H1 (cell line): ENCODE measurements at regions not wholly inside any gene's neighbourhood (a gene's known extent, or its start where the extent isn't known, plus 50 kb on each side); places are given as distances from the start of the nearest gene placed in this dataset.

Experiments
- CTCF ChIA-PET: fragments of 300-600 bp; sonication (Branson Sonifier 250); formaldehyde crosslinking; loops from one replicate; lab custom pipeline; 2021; ENCODE audit not compliant: partially characterized antibody; lab: Charles Lee
- POLR2A ChIA-PET: fragments of 300-600 bp; sonication (Branson Sonifier 250); formaldehyde crosslinking; loops from one replicate; lab custom pipeline; 2021; ENCODE audit warnings: inconsistent platforms; ENCODE audit not compliant: partially characterized antibody; lab: Charles Lee
- DNase-seq, 2 experiments: peaks; one replicate each; pipeline versions ENCODE4 v3.0.0 to v3.0.0-alpha.2; 2010 to 2022; ENCODE audit warnings: low spot score in 2 of 2, low read depth in 1 of 2, mixed read lengths in 1 of 2
- FAIRE-seq: peaks from 2 replicates; lab custom pipeline; 2011; peaks lifted over from hg19 to GRCh38; lab: Jason Lieb, UNC
- H2AFZ ChIP-seq: 2 replicates; pipeline ENCODE4 v1.8.1; 2012; ENCODE audit warnings: low read length, inconsistent platforms
- H2AK5ac ChIP-seq: 2 replicates; pipeline ENCODE4 v1.6.1; 2013; ENCODE audit warnings: low read depth, low read length
- H2BK120ac ChIP-seq: replicated peaks from 2 replicates; pipeline ENCODE3; 2013; ENCODE audit warnings: low read depth, low read length, inconsistent platforms
- H2BK12ac ChIP-seq: 2 replicates; pipeline ENCODE4 v1.6.1; 2013; ENCODE audit warnings: low read depth, low read length
- H2BK15ac ChIP-seq: 2 replicates; pipeline ENCODE4 v1.6.1; 2013; ENCODE audit warnings: low read length
- H2BK20ac ChIP-seq: 2 replicates; pipeline ENCODE4 v1.6.1; 2013; ENCODE audit warnings: low read length
- H2BK5ac ChIP-seq: 2 replicates; pipeline ENCODE4 v1.6.1; 2013; ENCODE audit warnings: low read depth, low read length
- H3K14ac ChIP-seq: 2 replicates; pipeline ENCODE4 v1.6.1; 2013; ENCODE audit warnings: inconsistent platforms; ENCODE audit not compliant: insufficient read length
- H3K18ac ChIP-seq: 2 replicates; pipeline ENCODE4 v1.6.1; 2013; ENCODE audit warnings: low read length; ENCODE audit errors: extremely low read depth
- H3K23ac ChIP-seq: 2 replicates; pipeline ENCODE4 v1.6.1; 2013; ENCODE audit warnings: inconsistent platforms; ENCODE audit not compliant: insufficient read length
- H3K23me2 ChIP-seq: 2 replicates; pipeline ENCODE4 v1.6.1; 2013; ENCODE audit warnings: low read depth, low read length
- H3K27ac ChIP-seq: 2 replicates; pipeline ENCODE4 v1.6.1; 2011; ENCODE audit warnings: low read depth, low read length, inconsistent platforms
- H3K27me3 ChIP-seq, 4 experiments: replicated peaks in 1 of 4; 1 replicate in 1 of 4; 2 replicates in 3 of 4; pipeline versions ENCODE4 v1.6.1 to v1.8.1; 2011 to 2013; ENCODE audit warnings: low read length in 3 of 4, mild to moderate bottlenecking in 3 of 4, inconsistent platforms in 2 of 4, mixed read lengths in 2 of 4, moderate library complexity in 1 of 4; ENCODE audit not compliant: control insufficient read depth in 3 of 4, insufficient read depth in 3 of 4; ENCODE audit errors: extremely low read depth in 1 of 4
- H3K36me3 ChIP-seq, 4 experiments: 2 replicates each; pipeline versions ENCODE4 v1.6.1 to v1.8.1; 2011 to 2013; ENCODE audit warnings: mild to moderate bottlenecking in 4 of 4, low read length in 3 of 4, moderate library complexity in 2 of 4, control low read depth in 1 of 4, inconsistent platforms in 1 of 4; ENCODE audit not compliant: insufficient read depth in 4 of 4, control insufficient read depth in 2 of 4
- H3K4ac ChIP-seq: replicated peaks from 2 replicates; pipeline ENCODE3; 2013; ENCODE audit warnings: low read length, low read depth, mixed read lengths, inconsistent platforms; ENCODE audit not compliant: insufficient read length
- H3K4me1 ChIP-seq, 4 experiments: replicated peaks in 1 of 4; 1 replicate in 1 of 4; 2 replicates in 3 of 4; pipeline versions ENCODE4 v1.6.1 to v1.8.1; 2011 to 2013; ENCODE audit warnings: low read length in 3 of 4, inconsistent platforms in 2 of 4, mixed read lengths in 1 of 4; ENCODE audit not compliant: insufficient read depth in 4 of 4, control insufficient read depth in 3 of 4
- H3K4me2 ChIP-seq, 2 experiments: 2 replicates each; pipeline versions ENCODE4 v1.6.1 to v1.8.1; 2011 to 2013; ENCODE audit warnings: low read depth in 2 of 2, low read length in 2 of 2, control low read depth in 1 of 2, inconsistent platforms in 1 of 2, mild to moderate bottlenecking in 1 of 2; ENCODE audit not compliant: insufficient read depth in 1 of 2
- H3K4me3 ChIP-seq, 4 experiments: fragments of 200-600, 300-600 bp in 1 of 4; sonication (generic), shearing (Covaris generic), sonication (Bioruptor Twin) in 1 of 4; 2 replicates each; pipeline versions ENCODE4 v1.5.1 to v1.8.1; 2011 to 2016; ENCODE audit warnings: low read length in 4 of 4, low read depth in 3 of 4, control low read depth in 2 of 4, inconsistent platforms in 2 of 4, mild to moderate bottlenecking in 2 of 4, mixed read lengths in 1 of 4, moderate library complexity in 1 of 4; ENCODE audit not compliant: insufficient read depth in 2 of 4; ENCODE audit errors: extremely low read depth in 1 of 4
- H3K56ac ChIP-seq: replicated peaks from 2 replicates; pipeline ENCODE3; 2013; ENCODE audit warnings: low read depth, mild to moderate bottlenecking, mixed read lengths, low read length, inconsistent platforms; ENCODE audit not compliant: insufficient read length
- H3K79me1 ChIP-seq: 2 replicates; pipeline ENCODE4 v1.6.1; 2013; ENCODE audit warnings: low read depth, low read length, control low read depth
- H3K79me2 ChIP-seq, 2 experiments: 2 replicates each; pipeline versions ENCODE4 v1.6.1 to v1.8.1; 2012 to 2013; ENCODE audit warnings: low read length in 2 of 2, mild to moderate bottlenecking in 2 of 2, inconsistent platforms in 1 of 2; ENCODE audit not compliant: insufficient read depth in 2 of 2, control insufficient read depth in 1 of 2
- H3K9ac ChIP-seq, 4 experiments: replicated peaks in 1 of 4; 1 replicate in 1 of 4; 2 replicates in 3 of 4; pipeline versions ENCODE4 v1.6.1 to v1.8.1; 2011 to 2013; ENCODE audit warnings: low read depth in 3 of 4, low read length in 3 of 4, control low read depth in 2 of 4, mild to moderate bottlenecking in 2 of 4, moderate library complexity in 2 of 4, inconsistent platforms in 1 of 4; ENCODE audit errors: extremely low read depth in 1 of 4
- H3K9me3 ChIP-seq, 2 experiments: 2 replicates each; pipeline versions ENCODE4 v1.6.1 to v1.8.1; 2012 to 2013; ENCODE audit warnings: mild to moderate bottlenecking in 2 of 2, moderate library complexity in 2 of 2, control low read depth in 1 of 2, inconsistent platforms in 1 of 2, low read depth in 1 of 2, low read length in 1 of 2, mixed read lengths in 1 of 2; ENCODE audit not compliant: insufficient read depth in 2 of 2
- H4K20me1 ChIP-seq, 2 experiments: replicated peaks in 1 of 2; 2 replicates each; pipeline versions ENCODE3 to v1.8.1; 2011 to 2013; ENCODE audit warnings: inconsistent platforms in 2 of 2, low read length in 2 of 2, mild to moderate bottlenecking in 1 of 2; ENCODE audit not compliant: insufficient read depth in 2 of 2, control insufficient read depth in 1 of 2
- H4K5ac ChIP-seq: 2 replicates; pipeline ENCODE4 v1.6.1; 2013; ENCODE audit warnings: low read length, low read depth, mixed read lengths, inconsistent platforms; ENCODE audit not compliant: insufficient read length
- H4K8ac ChIP-seq: 2 replicates; pipeline ENCODE4 v1.8.0; 2013; ENCODE audit warnings: mild to moderate bottlenecking, moderate library complexity, low read length, inconsistent platforms; ENCODE audit not compliant: insufficient read depth; ENCODE audit errors: extremely low read depth
- H4K91ac ChIP-seq: replicated peaks from 2 replicates; pipeline ENCODE3; 2013; ENCODE audit warnings: low read length, mixed read lengths, inconsistent platforms; ENCODE audit not compliant: insufficient read length
- CREB1 ChIP-seq: IDR thresholded peaks from 2 replicates; pipeline ENCODE4 v1.6.1; 2012; ENCODE audit warnings: inconsistent platforms
- GABPA ChIP-seq: IDR thresholded peaks from 2 replicates; pipeline ENCODE4 v1.6.1; 2011; ENCODE audit warnings: mild to moderate bottlenecking, low read length, moderate library complexity, borderline replicate concordance; ENCODE audit not compliant: insufficient read depth
- NANOG ChIP-seq: IDR thresholded peaks from 2 replicates; pipeline ENCODE4 v1.6.1; 2011; ENCODE audit warnings: low read length, low read depth, mild to moderate bottlenecking, inconsistent platforms; ENCODE audit not compliant: insufficient read depth, poor library complexity, severe bottlenecking
- RBBP5 ChIP-seq: IDR thresholded peaks from 2 replicates; pipeline ENCODE4 v1.7.1; 2012; ENCODE audit warnings: low read depth, mild to moderate bottlenecking, inconsistent platforms, low read length, moderate library complexity, borderline replicate concordance
- WGBS, 2 experiments: shearing (Covaris generic) in 1 of 2; methylation state at CpG; one replicate each; pipeline versions ENCODE4 v1.1.6 to v1.1.7; 2013 to 2015; ENCODE audit warnings: low lambda C conversion rate in 2 of 2, mixed read lengths in 2 of 2, inconsistent platforms in 1 of 2, low coverage in 1 of 2, missing lambda C conversion rate in 1 of 2; ENCODE audit not compliant: insufficient replicate concordance in 2 of 2, insufficient coverage in 1 of 2, insufficient read length in 1 of 2; ENCODE audit errors: extremely low coverage in 1 of 2, missing lambda C conversion rate in 1 of 2; 5-methylcytosine and 5-hydroxymethylcytosine counted together

DNA sequence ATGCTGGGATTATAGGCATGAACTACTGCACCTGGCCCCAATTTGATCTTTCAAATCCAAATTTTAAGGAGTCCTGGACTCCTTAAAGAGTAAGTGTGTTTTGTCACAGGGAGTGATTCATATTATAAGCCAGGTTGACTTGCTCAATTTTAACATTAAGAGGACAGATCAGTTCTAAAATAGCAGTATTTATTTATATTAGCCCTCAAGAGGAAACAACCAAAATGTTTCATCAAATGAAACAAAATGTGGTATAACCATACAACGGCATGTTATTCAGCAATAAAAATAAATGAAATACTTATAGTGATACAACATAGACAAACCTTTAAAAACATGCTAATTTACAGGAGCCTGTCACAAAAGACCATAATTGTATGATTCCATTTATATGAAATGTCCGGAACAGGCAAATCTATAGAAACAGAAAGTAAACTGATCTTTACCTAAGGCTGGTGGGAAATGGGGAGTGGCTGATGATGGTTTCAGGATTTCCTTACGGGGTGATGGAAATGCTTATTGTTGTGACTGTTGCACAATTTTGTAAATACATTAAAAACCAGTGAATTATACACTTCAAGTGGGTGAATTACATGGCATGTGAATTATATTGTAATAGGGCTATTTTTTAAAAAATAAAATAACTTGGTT is 637.4 kb downstream of the MMUT start:
- H3K18ac ChIP-seq: no peak overlapping the region
- no peaks in the 10 kb centered on the region for H3K36me3 ChIP-seq
- H3K27me3 ChIP-seq: no peaks in the 10 kb centered on the region
- no peak for DNase-seq
- H3K56ac ChIP-seq: no peak overlapping the region
- H3K27ac ChIP-seq: no peak overlapping the region
- no peak overlapping the region for H2BK15ac ChIP-seq
- ChIA-PET POLR2A (no interaction called here), CTCF (no interaction called here)
- H2AFZ ChIP-seq: no peak overlapping the region
- H2BK120ac ChIP-seq: no peak overlapping the region
- no peak overlapping the region for H3K4me2 ChIP-seq
- 94% methylated on average over 3 of the region's 3 CpGs; no CpG with 5 or more reads in 1 of the 2 experiments for WGBS, 2 experiments
- H4K91ac ChIP-seq: no peak overlapping the region
- no peaks in the 10 kb centered on the region for H3K79me2 ChIP-seq
- no peaks in the 10 kb centered on the region for H4K20me1 ChIP-seq
- no peak overlapping the region for H2BK12ac ChIP-seq
- H4K5ac ChIP-seq: no peak overlapping the region
- H4K8ac ChIP-seq: no peak overlapping the region
- no peak overlapping the region for H2BK20ac ChIP-seq
- no peak overlapping the region for H2AK5ac ChIP-seq
- H3K4me3 ChIP-seq: no peak overlapping the region
- no peak overlapping the region for H3K9ac ChIP-seq
- H3K23me2 ChIP-seq: no peaks in the 10 kb centered on the region
- no peaks in the 10 kb centered on the region for H3K4me1 ChIP-seq
- H3K9me3 ChIP-seq: no peaks in the 10 kb centered on the region
- H3K4ac ChIP-seq: no peak overlapping the region
- no peak overlapping the region for H3K23ac ChIP-seq
- H2BK5ac ChIP-seq: no peak overlapping the region
- H3K14ac ChIP-seq: no peak overlapping the region
- FAIRE-seq: no peak
- H3K79me1 ChIP-seq: no peaks in the 10 kb centered on the region
- TF ChIP-seq GABPA: no peak
- no peak for TF ChIP-seq RBBP5
- TF ChIP-seq CREB1: no peak
- no peak for TF ChIP-seq NANOG
